Activated CD8-positive, alpha-beta memory T cell treated with anti-CD3 and anti-CD28 coated beads, Interleukin-2, amount 50 U/mL, for 24 hours (primary cell): ENCODE measurements at regions not wholly inside any gene's neighbourhood (a gene's known extent, or its start where the extent isn't known, plus 50 kb on each side); places are given as distances from the start of the nearest gene placed in this dataset.

Experiments used
- DNase-seq: peaks from one replicate; pipeline ENCODE4 v3.0.0-alpha.2; 2020; ENCODE audit errors: extremely low read depth

GRCh38 chr6:145018027-145018426 lies 717.3 kb downstream of the EPM2A start:
- DNase-seq: no peak

GRCh38 chr6:145020114-145020513 lies 715.2 kb downstream of the EPM2A start:
- DNase-seq: no peak

GRCh38 chr6:145020543-145020942 lies 714.8 kb downstream of the EPM2A start:
- DNase-seq: no peak

DNA sequence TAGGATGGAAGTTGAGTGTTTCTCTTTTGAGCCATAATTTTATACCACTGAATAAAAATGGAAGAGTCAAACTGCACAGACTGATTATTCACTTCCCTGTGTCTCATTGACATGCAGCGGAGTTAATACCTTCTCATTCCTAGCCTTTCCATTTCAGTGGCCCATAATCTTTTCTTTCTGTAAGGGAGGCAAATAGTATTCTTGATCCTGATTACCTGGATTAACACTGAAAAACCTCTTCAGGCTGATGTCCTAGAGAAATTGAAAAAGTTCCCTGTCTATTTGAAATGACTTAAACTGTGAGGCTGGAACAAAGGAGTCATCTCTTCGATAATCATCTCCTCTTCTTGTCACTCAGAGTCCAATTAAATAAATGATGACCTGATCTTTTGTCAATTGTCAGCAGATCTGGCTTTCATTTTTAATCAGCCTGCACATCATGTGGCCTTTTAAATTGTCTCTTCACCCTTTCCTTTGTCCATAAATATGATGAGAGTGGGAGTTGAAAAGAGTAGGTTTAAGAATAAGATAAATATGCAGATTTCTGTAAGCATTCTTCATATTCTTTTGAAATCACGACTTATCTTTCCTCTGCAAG lies 713.0 kb downstream of the EPM2A start:
- no peak for DNase-seq

DNA sequence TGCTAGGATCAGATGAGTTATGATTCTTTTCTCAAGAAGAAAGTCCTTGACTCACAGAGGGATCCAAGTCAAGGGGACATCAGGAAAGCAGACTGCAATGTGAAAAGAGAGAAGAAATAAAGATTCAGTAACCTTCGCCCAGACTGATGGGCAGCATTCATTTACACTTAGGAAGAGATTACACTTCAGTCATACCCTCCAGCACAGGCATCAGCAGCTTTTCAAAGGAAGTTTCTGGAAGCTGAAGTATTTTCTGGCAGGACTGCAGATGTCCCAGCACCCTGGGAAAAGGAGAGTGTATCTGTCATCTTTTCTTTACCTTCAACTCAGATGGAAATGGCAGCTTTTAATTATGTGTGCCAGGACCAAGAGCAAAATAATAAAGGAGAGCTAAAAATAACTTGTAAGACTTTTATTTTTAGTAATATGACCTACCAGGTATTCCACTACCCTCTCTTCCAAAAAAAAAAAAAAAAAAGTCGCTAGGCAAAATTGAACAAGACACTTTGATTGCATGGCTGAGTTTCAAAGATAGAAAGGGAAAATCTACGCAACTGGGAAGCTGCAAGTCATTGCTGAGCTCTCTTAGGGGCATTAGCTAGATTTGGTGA lies 712.1 kb downstream of the EPM2A start:
- no peak for DNase-seq

GRCh38 chr6:145025488-145025887 lies 709.8 kb downstream of the EPM2A start:
- no peak for DNase-seq

GRCh38 chr6:145026267-145026679 lies 709.0 kb downstream of the EPM2A start:
- DNase-seq: no peak

GRCh38 chr6:145028144-145028818 lies 707.0 kb downstream of the EPM2A start:
- no peak for DNase-seq

- DNase-seq: no peak
These were observed 704.3 kb downstream of the EPM2A start for GRCh38 chr6:145031001-145031400.

DNA sequence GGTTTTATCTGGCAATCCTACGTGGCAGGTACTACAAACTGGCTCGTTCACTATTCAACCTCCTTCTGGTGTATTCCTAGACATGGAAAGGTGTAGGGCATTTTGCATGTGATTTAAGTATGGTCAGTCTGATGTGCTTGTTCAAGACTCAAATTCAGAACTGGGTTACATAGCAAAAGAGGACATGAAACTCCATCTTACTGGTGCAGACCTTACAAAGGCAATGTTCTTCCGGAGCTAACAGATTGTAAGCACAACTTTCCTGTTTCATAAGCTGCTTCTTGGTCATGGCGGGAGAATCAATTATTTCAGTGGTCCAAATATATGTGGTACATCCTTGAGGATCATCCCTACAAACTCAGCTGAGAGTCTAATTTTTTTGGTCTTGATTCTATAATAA lies 703.4 kb downstream of the EPM2A start:
- no peak for DNase-seq

- no peak for DNase-seq
These were observed 702.7 kb downstream of the EPM2A start for GRCh38 chr6:145032562-145033145.

DNA sequence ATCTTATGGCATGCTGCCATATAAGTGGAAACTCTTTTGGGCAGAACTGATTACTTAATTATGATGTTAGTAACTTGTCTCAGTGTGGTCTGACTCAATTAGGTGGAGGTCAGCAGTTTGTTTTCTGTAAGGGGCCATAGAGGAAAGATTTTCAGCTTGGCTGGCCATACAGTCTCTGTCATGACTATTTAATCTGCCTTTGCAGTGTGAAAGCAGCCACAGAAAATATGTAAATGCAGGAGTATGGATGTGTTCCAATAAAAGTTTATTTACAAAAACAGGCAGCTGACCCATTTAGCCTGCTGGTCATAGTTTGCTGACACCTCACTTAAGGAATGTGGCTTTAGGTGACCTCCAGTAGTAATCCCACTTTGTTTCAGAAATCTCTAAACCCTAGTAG lies 700.7 kb downstream of the EPM2A start:
- no peak for DNase-seq

DNA sequence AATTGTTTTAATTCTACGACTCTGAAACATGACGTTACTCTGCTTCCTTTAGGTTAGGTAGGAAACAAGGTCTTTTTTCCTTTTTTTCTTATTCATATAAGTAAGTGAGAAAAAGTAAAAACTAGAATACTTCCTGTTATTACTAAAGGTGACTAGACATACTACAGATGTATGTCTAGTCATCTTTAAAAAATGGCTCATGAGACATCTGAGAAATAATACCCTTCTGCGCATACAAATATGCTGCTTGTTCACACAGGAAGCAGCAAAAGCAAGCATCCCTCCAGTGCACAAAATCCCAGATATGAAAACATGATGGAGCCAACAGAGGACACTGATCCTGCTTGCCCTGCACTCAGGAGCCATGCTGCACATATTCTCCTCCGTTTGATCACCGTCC lies 699.1 kb downstream of the EPM2A start:
- no peak for DNase-seq

DNA sequence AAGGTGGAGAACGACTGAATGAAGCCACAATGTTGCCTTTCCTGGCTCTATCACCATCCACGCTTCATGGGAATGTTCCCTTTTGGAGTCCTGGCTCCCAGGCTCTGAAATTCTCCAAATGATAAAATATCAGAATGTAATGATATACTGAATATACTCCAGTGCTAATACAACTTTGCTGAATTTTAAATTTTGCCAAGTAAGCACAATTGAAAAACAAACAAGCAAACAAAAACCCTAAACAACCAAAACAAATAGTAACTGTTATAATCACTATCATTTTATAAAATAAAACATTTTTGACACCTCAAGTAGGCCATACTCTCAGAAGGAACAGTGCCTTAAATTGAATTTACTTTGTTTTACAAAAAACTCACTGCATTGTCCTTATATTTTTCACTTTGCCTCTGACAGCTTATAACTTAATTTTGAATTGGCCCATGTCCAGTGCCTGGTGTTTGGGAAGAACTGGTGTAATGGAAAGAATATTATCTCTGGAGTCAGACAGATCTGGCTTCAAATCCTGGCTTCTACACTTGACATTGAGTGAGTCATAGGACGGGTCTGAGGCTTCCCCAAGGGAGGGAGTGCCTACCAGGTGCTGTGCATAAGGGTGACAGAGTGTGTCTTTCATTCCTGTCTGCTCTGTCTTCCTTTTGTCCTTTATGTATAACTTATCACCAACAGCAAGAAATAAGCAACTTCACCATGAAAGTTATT lies 698.3 kb downstream of the EPM2A start:
- DNase-seq: no peak

GRCh38 chr6:145042559-145042958 lies 692.8 kb downstream of the EPM2A start:
- DNase-seq: no peak

DNA sequence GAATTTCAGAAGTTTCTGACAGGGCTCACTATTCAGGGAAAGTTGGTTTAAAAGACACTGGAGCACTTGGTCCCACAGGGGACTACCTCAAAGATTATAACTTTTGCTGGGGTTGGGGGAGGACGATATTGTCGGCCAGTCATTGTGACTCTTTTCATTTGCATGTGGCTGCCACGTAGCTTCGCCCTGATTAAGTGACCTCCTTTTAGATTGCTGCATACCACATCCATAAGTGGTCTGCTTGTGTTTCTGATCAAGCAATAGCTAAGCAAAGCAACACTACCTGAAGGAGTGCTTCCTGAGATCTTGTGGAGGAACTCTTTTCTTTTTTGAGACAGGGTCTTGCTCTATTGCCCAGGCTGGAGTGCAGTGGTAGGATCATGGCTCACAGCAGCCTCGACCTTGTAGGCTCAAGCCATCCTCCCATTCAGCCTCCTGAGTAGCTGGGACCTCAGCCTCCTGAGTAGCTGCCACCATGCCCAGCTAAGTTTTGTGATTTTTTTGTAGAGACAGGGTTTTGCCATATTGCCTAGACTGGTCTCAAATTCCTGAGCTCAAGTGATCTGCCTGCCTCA lies 691.3 kb downstream of the EPM2A start:
- no peak for DNase-seq

DNA sequence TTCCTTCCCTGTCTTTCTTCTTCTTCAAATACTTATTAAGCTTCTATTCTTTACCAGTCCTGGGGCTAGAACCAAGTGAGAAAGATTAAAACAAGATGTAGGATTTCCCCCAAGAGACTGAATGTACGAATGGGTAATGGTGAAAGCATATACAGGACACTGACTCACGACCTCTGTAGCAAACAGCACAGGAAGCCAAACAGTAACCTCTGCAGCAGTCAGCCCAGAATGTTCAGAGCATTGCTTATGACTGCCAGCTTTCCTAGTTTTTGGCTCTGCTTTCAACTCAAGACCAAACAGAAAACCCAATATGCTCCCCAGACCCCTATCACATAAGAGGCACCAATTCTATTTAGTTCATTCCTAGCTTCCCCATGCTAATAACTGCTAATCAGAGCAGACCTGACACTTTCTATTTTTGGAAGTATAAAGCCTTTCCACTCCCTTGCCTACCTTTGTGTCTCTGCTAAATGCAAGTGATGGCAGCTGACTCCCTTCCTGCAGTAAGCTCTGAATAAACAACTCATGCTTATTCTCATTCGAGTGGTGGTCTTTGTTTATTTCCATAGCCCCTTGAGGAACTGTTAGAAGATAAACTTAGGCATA lies 690.6 kb downstream of the EPM2A start:
- DNase-seq: no peak

DNA sequence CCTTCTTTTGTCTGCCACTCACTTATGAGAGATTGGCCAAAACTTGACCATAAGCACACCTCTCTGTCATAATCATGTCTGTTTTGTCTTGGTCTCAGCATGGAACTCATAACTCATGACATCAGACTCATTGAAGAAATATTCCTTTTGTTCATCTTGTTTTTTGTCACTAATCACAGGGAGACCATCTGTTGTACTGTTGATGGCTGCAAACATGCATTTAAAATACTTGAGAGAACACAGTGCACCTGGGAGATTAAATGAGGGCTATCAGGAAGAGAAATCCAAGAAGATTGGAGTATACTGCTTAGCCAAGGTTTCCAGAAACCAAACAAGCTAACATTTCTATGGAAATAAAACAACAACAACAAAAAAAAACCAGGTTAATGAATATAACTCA lies 689.7 kb downstream of the EPM2A start:
- DNase-seq: no peak

DNA sequence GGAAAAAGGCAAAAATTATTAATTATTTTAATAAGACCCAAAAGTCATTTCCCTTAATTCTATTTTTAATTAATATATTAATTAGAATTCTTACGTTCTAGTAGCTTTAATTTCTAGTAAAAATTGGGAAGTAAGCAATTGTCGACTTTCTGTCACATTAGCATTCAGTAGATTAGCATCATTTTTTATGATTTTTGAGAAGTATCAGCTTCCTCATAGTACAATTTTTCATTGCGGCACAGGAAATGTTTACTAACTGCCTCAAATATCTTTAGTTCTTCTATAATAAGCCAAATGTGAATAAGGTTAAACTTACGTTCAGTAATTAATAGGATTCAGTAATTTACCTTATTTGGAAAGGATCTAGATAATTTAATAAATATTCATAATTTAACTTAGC lies 687.4 kb downstream of the EPM2A start:
- DNase-seq: no peak

DNA sequence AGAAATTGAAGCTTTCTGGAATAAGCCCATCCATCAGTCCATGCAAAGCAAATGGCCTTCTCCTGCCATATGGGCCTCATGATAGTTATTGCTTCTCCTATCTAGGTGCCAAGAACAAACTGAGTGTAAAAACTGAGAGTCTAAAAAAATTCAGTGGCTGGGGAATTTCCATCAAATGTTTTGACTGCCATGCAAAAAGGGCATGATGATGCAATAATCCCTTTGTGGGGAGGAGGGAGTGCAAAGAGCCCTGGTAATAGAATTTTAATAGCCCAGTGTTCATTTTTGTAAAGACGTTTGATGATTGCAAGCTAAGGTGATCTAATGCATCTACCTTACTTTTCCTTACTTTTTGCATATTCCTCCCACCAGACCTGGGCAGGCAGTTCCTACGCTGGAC lies 683.7 kb downstream of the EPM2A start:
- DNase-seq: no peak

DNA sequence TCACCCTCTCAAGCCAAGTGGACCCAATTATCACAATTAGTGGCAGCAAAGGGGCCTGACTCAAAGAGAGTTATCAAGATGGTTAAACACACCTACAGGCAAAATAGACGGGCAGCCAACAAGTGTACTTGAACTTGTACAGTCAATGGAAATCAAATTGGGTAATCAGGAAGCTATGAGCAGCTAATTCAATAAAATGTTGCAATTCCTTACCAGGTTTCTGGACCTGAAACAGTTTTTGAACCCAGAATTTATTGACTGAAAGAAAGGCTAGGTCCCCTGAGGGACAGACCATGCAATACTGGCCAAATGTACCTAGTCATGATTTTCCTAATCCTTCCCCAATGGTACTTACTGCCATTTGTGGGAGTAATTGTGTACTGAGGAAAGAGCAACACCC lies 679.8 kb downstream of the EPM2A start:
- DNase-seq: no peak

- no peak for DNase-seq
These were observed 674.6 kb downstream of the EPM2A start for GRCh38 chr6:145060714-145061113.
